IMR-90 (cell line): ENCODE measurements at regions not wholly inside any gene's neighbourhood (a gene's known extent, or its start where the extent isn't known, plus 50 kb on each side); places are given as distances from the start of the nearest gene placed in this dataset.

Source experiments
- ATAC-seq: fragments of 200-7000 bp; cut with Tn5 transposase; 2 replicates; pipeline ENCODE4 v1.9.1; 2020; ENCODE audit warnings: low read depth, mild to moderate bottlenecking, moderate library complexity
- BruUV-seq: library from RNA; stranded (reverse); fragments of 400-500 nt; replicated peaks from 2 replicates; lab custom pipeline; 2021; lab: Mats Ljungman, UMichigan
- CTCF ChIA-PET: fragments of 300-600 bp; formaldehyde crosslinking; extraction: SDS; loops from one replicate; lab custom pipeline; 2021; ENCODE audit warnings: antibody characterized with exemption; lab: Yijun Ruan, JAX
- POLR2A ChIA-PET: fragments of 300-600 bp; sonication (Branson Sonifier 250); formaldehyde crosslinking; loops from one replicate; lab custom pipeline; 2022; ENCODE audit warnings: antibody characterized with exemption; ENCODE audit not compliant: unreplicated experiment; lab: Charles Lee
- DNase-seq: peaks from one replicate; pipeline ENCODE4 v3.0.0; 2013
- H2AFZ ChIP-seq: replicated peaks from 2 replicates; pipeline ENCODE3; 2013; ENCODE audit warnings: low read length, mild to moderate bottlenecking; ENCODE audit not compliant: poor library complexity
- H2AK5ac ChIP-seq: 2 replicates; pipeline ENCODE4 v1.6.1; 2013; ENCODE audit warnings: low read depth, low read length, inconsistent platforms
- H2AK9ac ChIP-seq: replicated peaks from 2 replicates; pipeline ENCODE3; 2013; ENCODE audit warnings: mild to moderate bottlenecking, low read depth, low read length, moderate library complexity; ENCODE audit not compliant: poor library complexity
- H2BK120ac ChIP-seq: 2 replicates; pipeline ENCODE4 v1.6.1; 2013; ENCODE audit warnings: low read depth, low read length, inconsistent platforms
- H2BK15ac ChIP-seq: 3 replicates; pipeline ENCODE4 v1.6.1; 2013; ENCODE audit warnings: low read depth, low read length, inconsistent platforms
- H2BK20ac ChIP-seq: 2 replicates; pipeline ENCODE4 v1.6.1; 2013; ENCODE audit warnings: low read depth, mild to moderate bottlenecking, inconsistent platforms, low read length, moderate library complexity
- H2BK5ac ChIP-seq: 2 replicates; pipeline ENCODE4 v1.6.1; 2013; ENCODE audit warnings: mild to moderate bottlenecking, low read depth, low read length, inconsistent platforms; ENCODE audit not compliant: poor library complexity, severe bottlenecking
- H3K14ac ChIP-seq: replicated peaks from 2 replicates; pipeline ENCODE4 v1.6.1; 2013; ENCODE audit warnings: low read depth, low read length, inconsistent platforms
- H3K18ac ChIP-seq: 2 replicates; pipeline ENCODE4 v1.6.1; 2013; ENCODE audit warnings: low read depth, low read length, control low read depth
- H3K23ac ChIP-seq: 2 replicates; pipeline ENCODE4 v1.6.1; 2013; ENCODE audit warnings: low read depth, low read length, inconsistent platforms
- H3K27ac ChIP-seq: 2 replicates; pipeline ENCODE4 v1.5.1; 2013; ENCODE audit warnings: mild to moderate bottlenecking, control low read depth, low read length; ENCODE audit not compliant: insufficient read depth
- H3K27me3 ChIP-seq: 2 replicates; pipeline ENCODE4 v1.6.1; 2013; ENCODE audit warnings: low read length; ENCODE audit not compliant: control insufficient read depth, insufficient read depth
- H3K36me3 ChIP-seq: 2 replicates; pipeline ENCODE4 v1.6.1; 2013; ENCODE audit warnings: low read length, mixed read lengths; ENCODE audit not compliant: control insufficient read depth, insufficient read depth
- H3K4ac ChIP-seq: 2 replicates; pipeline ENCODE4 v1.6.1; 2013; ENCODE audit warnings: low read depth, low read length, inconsistent platforms
- H3K4me1 ChIP-seq: 2 replicates; pipeline ENCODE4 v1.6.1; 2013; ENCODE audit warnings: low read length, mixed read lengths; ENCODE audit not compliant: control insufficient read depth, insufficient read depth
- H3K4me2 ChIP-seq: 2 replicates; pipeline ENCODE4 v1.6.1; 2013; ENCODE audit warnings: low read depth, mild to moderate bottlenecking, control low read depth, low read length, moderate library complexity
- H3K4me3 ChIP-seq: 2 replicates; pipeline ENCODE4 v1.5.1; 2013; ENCODE audit warnings: low read depth, mild to moderate bottlenecking, control low read depth, low read length, moderate library complexity; ENCODE audit not compliant: insufficient read depth
- H3K56ac ChIP-seq: 2 replicates; pipeline ENCODE4 v1.6.1; 2013; ENCODE audit warnings: low read length, inconsistent platforms; ENCODE audit not compliant: insufficient read depth; ENCODE audit errors: extremely low read depth
- H3K79me1 ChIP-seq, 2 experiments: 2 replicates each; pipeline ENCODE4 v1.6.1; 2013; ENCODE audit warnings: low read length in 2 of 2, inconsistent platforms in 1 of 2, low read depth in 1 of 2
- H3K9ac ChIP-seq: 2 replicates; pipeline ENCODE4 v1.6.1; 2013; ENCODE audit warnings: low read depth, low read length, control low read depth
- H3K9me1 ChIP-seq: 2 replicates; pipeline ENCODE4 v1.6.1; 2013; ENCODE audit warnings: low read length, inconsistent platforms; ENCODE audit not compliant: insufficient read depth
- H3K9me3 ChIP-seq: 2 replicates; pipeline ENCODE4 v1.6.1; 2013; ENCODE audit warnings: low read length; ENCODE audit not compliant: control insufficient read depth, insufficient read depth
- H4K20me1 ChIP-seq: 2 replicates; pipeline ENCODE4 v1.6.1; 2013; ENCODE audit warnings: low read length, inconsistent platforms; ENCODE audit not compliant: insufficient read depth
- H4K5ac ChIP-seq: 2 replicates; pipeline ENCODE4 v1.6.1; 2013; ENCODE audit warnings: mild to moderate bottlenecking, low read depth, low read length, control low read depth
- H4K8ac ChIP-seq, 2 experiments: 2 replicates each; pipeline ENCODE4 v1.6.1; 2013; ENCODE audit warnings: low read depth in 2 of 2, low read length in 2 of 2, control low read depth in 1 of 2, inconsistent platforms in 1 of 2
- H4K91ac ChIP-seq: 2 replicates; pipeline ENCODE4 v1.6.1; 2013; ENCODE audit warnings: low read depth, low read length, inconsistent platforms; ENCODE audit not compliant: insufficient read depth
- CEBPB ChIP-seq: IDR thresholded peaks from 2 replicates; pipeline ENCODE4 v1.6.1; 2012; ENCODE audit warnings: low read depth, low read length, improper control_type of control experiment
- NFE2L2 ChIP-seq: fragments of 150-350 bp; IDR thresholded peaks from 2 replicates; pipeline ENCODE4 v1.6.1; 2016; ENCODE audit warnings: low read depth, mild to moderate bottlenecking, low read length
- RFX5 ChIP-seq: IDR thresholded peaks from 2 replicates; pipeline ENCODE4 v1.8.0; 2012; ENCODE audit warnings: low read depth, mild to moderate bottlenecking, low read length, moderate library complexity
- WGBS, 2 experiments: methylation state at CpG; one replicate each; pipeline versions ENCODE4 v1.1.5 to v1.1.7; 2013; ENCODE audit warnings: missing lambda C conversion rate in 2 of 2; ENCODE audit not compliant: insufficient read length in 1 of 2; ENCODE audit errors: extremely low coverage in 2 of 2; 5-methylcytosine and 5-hydroxymethylcytosine counted together
- dilution Hi-C: fragments of 300-500 bp; cut with HindIII; formaldehyde crosslinking; loops from one replicate; pipeline ENCODE4 v1.14.3; 2018; ENCODE audit warnings: low sequenced_read_pairs; ENCODE audit not compliant: unreplicated experiment
- in situ Hi-C: fragments of 300-500 bp; cut with MboI; formaldehyde crosslinking; loops from 3 replicates; pipeline ENCODE4 v1.14.3; 2019; ENCODE audit warnings: low sequenced_read_pairs, inconsistent platforms, mixed read lengths
- intact Hi-C: fragments of 100-400 bp; cut with micrococcal nuclease; formaldehyde crosslinking; loops from 2 replicates; pipeline ENCODE4 v1.10.0; 2022
- TF ChIP-seq, protein P1 (sequence below): conservative IDR thresholded peaks from 2 replicates; pipeline ENCODE4 v1.5.1; 2012; ENCODE audit warnings: mild to moderate bottlenecking, low read depth, low read length, improper control_type of control experiment

DNA sequence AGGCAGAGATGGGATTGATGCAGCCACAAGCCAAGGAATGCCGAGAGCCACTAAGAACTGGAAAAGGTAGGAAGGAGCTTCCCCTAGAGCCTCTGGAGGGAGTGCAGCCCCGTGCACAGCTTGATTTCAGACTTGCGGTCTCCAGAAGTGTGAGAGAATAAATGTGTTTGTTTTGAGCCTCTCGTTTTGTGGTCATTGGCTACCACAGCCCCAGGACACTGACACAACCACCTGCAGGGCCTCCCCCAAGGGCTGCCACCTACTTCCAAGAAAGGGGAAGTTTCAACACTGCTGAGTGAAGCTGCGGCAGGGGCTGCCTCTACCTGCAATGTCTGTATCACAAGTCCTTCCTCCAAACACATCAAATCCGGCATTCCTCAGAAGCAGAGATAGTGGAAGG, 346.9 kb downstream of the C16orf95 start:
- H3K36me3 ChIP-seq = no peaks in the 10 kb centered on the region
- no peaks in the 10 kb centered on the region for H4K20me1 ChIP-seq
- POLR2A ChIA-PET = no interaction called here
- H2AFZ ChIP-seq = no peak overlapping the region
- no peak overlapping the region for H3K4ac ChIP-seq
- no peak overlapping the region for H3K23ac ChIP-seq
- H3K4me3 ChIP-seq = no peak overlapping the region
- H2BK15ac ChIP-seq = no peak overlapping the region
- H2AK9ac ChIP-seq = no peak overlapping the region
- H2BK20ac ChIP-seq = no peak overlapping the region
- 100% methylated on average over 1 of the region's 6 CpGs; no CpG with 5 or more reads in 1 of the 2 experiments for WGBS, 2 experiments
- TF ChIP-seq NFE2L2 (no peak), CEBPB (no peak), RFX5 (no peak)
- TF ChIP-seq, protein P1, sequence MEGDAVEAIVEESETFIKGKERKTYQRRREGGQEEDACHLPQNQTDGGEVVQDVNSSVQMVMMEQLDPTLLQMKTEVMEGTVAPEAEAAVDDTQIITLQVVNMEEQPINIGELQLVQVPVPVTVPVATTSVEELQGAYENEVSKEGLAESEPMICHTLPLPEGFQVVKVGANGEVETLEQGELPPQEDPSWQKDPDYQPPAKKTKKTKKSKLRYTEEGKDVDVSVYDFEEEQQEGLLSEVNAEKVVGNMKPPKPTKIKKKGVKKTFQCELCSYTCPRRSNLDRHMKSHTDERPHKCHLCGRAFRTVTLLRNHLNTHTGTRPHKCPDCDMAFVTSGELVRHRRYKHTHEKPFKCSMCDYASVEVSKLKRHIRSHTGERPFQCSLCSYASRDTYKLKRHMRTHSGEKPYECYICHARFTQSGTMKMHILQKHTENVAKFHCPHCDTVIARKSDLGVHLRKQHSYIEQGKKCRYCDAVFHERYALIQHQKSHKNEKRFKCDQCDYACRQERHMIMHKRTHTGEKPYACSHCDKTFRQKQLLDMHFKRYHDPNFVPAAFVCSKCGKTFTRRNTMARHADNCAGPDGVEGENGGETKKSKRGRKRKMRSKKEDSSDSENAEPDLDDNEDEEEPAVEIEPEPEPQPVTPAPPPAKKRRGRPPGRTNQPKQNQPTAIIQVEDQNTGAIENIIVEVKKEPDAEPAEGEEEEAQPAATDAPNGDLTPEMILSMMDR = no peak
- no TSS peak for BruUV-seq
- no peak for ATAC-seq
- peaks cover 9% of the 10 kb centered on the region for H3K9me3 ChIP-seq
- no peak overlapping the region for H3K9ac ChIP-seq
- no peak overlapping the region for H2BK120ac ChIP-seq
- no peak overlapping the region for H3K56ac ChIP-seq
- H3K27me3 ChIP-seq = peaks cover 6% of the 10 kb centered on the region
- H4K5ac ChIP-seq = no peak overlapping the region
- peaks cover 3% of the 10 kb centered on the region; the same call in 1 of the 2 replicates for H3K9me1 ChIP-seq
- no peak for DNase-seq
- no peak overlapping the region for H2BK5ac ChIP-seq
- no peak overlapping the region for H4K91ac ChIP-seq
- H3K18ac ChIP-seq = no peak overlapping the region
- H3K27ac ChIP-seq = no peak overlapping the region
- no peak overlapping the region for H3K4me2 ChIP-seq
- no peaks in the 10 kb centered on the region; the same call in 1 of the 2 replicates for H3K4me1 ChIP-seq
- H3K79me1 ChIP-seq = no peaks in the 10 kb centered on the region
- intact Hi-C loops = no loop called here
- H3K14ac ChIP-seq = no peak overlapping the region
- in situ Hi-C loops = no loop called here
- dilution Hi-C loops = no loop called here
- H4K8ac ChIP-seq = no peak overlapping the region
- H2AK5ac ChIP-seq = no peak overlapping the region
- CTCF ChIA-PET = no interaction called here
